Neural progenitor cell (in vitro differentiated cells): ENCODE measurements at regions not wholly inside any gene's neighbourhood (a gene's known extent, or its start where the extent isn't known, plus 50 kb on each side); places are given as distances from the start of the nearest gene placed in this dataset.

Experiments
- DNase-seq: peaks from one replicate; pipeline ENCODE4 v3.0.0-alpha.2; 2016; ENCODE audit warnings: low spot score
- H2AFZ ChIP-seq: fragments of 200-600 bp; sonication (generic); replicated peaks from 2 replicates; pipeline ENCODE4 v1.6.1; 2016; ENCODE audit warnings: antibody characterized with exemption
- H3F3A ChIP-seq: fragments of 200-600 bp; sonication (generic); 2 replicates; pipeline ENCODE4 v1.6.1; 2016; ENCODE audit warnings: antibody characterized with exemption, low read depth
- H3K27ac ChIP-seq: fragments of 200-600 bp; sonication (generic); 2 replicates; pipeline ENCODE4 v1.5.1; 2016; ENCODE audit warnings: mild to moderate bottlenecking
- H3K27me3 ChIP-seq: fragments of 200-600 bp; sonication (generic); 2 replicates; pipeline ENCODE4 v1.6.1; 2016; ENCODE audit warnings: mild to moderate bottlenecking, moderate library complexity
- H3K36me3 ChIP-seq: fragments of 200-600 bp; sonication (generic); 2 replicates; pipeline ENCODE4 v1.5.1; 2016
- H3K4me1 ChIP-seq: fragments of 200-600 bp; sonication (generic); 2 replicates; pipeline ENCODE4 v1.6.1; 2016; ENCODE audit warnings: mixed run types
- H3K4me2 ChIP-seq: fragments of 200-600 bp; sonication (generic); 2 replicates; pipeline ENCODE4 v1.6.1; 2016
- H3K4me3 ChIP-seq: fragments of 200-600 bp; sonication (generic); 2 replicates; pipeline ENCODE4 v1.5.1; 2016
- H3K79me2 ChIP-seq: fragments of 200-600 bp; sonication (generic); 2 replicates; pipeline ENCODE4 v1.6.1; 2016; ENCODE audit warnings: low read depth
- H3K9ac ChIP-seq: fragments of 200-600 bp; sonication (generic); 2 replicates; pipeline ENCODE4 v1.6.1; 2016
- H3K9me3 ChIP-seq: fragments of 200-600 bp; sonication (generic); 2 replicates; pipeline ENCODE4 v1.5.1; 2016; ENCODE audit warnings: low read depth
- H4K20me1 ChIP-seq: fragments of 200-600 bp; sonication (generic); 2 replicates; pipeline ENCODE4 v1.6.1; 2016; ENCODE audit warnings: low read depth
- H3K27ac Mint-ChIP-seq: 3 replicates; pipeline ENCODE4 v1.8.0; 2021; ENCODE audit warnings: mixed read lengths
- H3K27me3 Mint-ChIP-seq: 2 replicates; pipeline ENCODE4 v1.8.0; 2022; ENCODE audit warnings: low read depth, mild to moderate bottlenecking, inconsistent platforms, moderate library complexity, mixed read lengths; ENCODE audit not compliant: insufficient read depth
- H3K36me3 Mint-ChIP-seq: 3 replicates; pipeline ENCODE4 v1.8.0; 2021; ENCODE audit warnings: mixed read lengths
- H3K4me1 Mint-ChIP-seq: 3 replicates; pipeline ENCODE4 v1.8.0; 2021; ENCODE audit warnings: mixed read lengths
- H3K4me3 Mint-ChIP-seq: 3 replicates; pipeline ENCODE4 v1.8.0; 2021; ENCODE audit warnings: mild to moderate bottlenecking, moderate library complexity, mixed read lengths
- H3K9me3 Mint-ChIP-seq: 3 replicates; pipeline ENCODE4 v1.8.0; 2020; ENCODE audit warnings: mixed read lengths
- EZH2 ChIP-seq: fragments of 200-600 bp; sonication (generic); IDR thresholded peaks from 2 replicates; pipeline ENCODE4 v1.6.1; 2017; ENCODE audit warnings: antibody characterized with exemption, mild to moderate bottlenecking, moderate library complexity
- EZH2phosphoT487 ChIP-seq: fragments of 200-600 bp; sonication (generic); IDR thresholded peaks from 2 replicates; pipeline ENCODE4 v1.6.1; 2017; ENCODE audit warnings: antibody characterized with exemption
- TF ChIP-seq, protein P1 (sequence below): fragments of 200-600 bp; sonication (generic); IDR thresholded peaks from 2 replicates; pipeline ENCODE4 v1.5.1; 2017; ENCODE audit warnings: antibody characterized with exemption, mild to moderate bottlenecking

DNA sequence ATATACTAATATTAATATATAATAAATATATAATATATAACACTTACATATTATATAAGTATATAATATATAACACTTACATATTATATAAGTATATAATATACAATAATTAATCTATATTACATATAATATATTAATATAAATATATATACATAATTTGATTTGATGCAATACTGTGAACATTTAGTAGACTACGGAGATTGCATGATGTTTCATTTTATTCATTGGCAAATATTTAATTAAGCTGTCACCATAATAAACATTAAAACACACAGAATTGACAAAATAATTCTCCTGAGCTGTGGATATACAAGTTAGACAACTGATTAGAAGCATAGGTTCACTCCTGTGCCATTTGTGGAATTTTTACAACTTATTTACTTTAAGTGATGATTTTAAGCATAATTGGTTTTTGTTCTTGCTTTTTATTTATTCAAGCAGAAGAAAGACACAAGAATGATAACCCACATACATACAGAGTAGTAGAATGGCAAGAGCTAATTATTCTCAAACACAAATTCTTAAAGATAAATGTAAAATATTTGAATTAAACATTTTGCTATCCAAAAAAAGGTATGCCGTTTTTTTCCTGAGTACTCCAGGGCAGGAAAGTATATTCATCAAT lies 65.8 kb upstream of the TOP3B start:
- Mint-ChIP-seq H3K36me3 (no peaks in the 10 kb centered on the region), H3K27me3 (peaks cover 5% of the 10 kb centered on the region), H3K9me3 (peaks cover 11% of the 10 kb centered on the region), H3K4me1 (peaks cover 5% of the 10 kb centered on the region), H3K4me3 (no peak overlapping the region), H3K27ac (no peak overlapping the region)
- no peak for DNase-seq
- H4K20me1 ChIP-seq: no peaks in the 10 kb centered on the region
- H3K27ac ChIP-seq: no peak overlapping the region
- H3K79me2 ChIP-seq: no peaks in the 10 kb centered on the region
- H3K9me3 ChIP-seq: no peaks in the 10 kb centered on the region
- H3K27me3 ChIP-seq: peaks cover 99% of the 10 kb centered on the region
- no peak overlapping the region for H3K9ac ChIP-seq
- no peak overlapping the region for H3K4me2 ChIP-seq
- H3K36me3 ChIP-seq: no peaks in the 10 kb centered on the region
- peaks cover 11% of the 10 kb centered on the region for H3F3A ChIP-seq
- H3K4me3 ChIP-seq: no peak overlapping the region
- TF ChIP-seq EZH2phosphoT487: no peak
- no peak for TF ChIP-seq EZH2
- TF ChIP-seq, protein P1, sequence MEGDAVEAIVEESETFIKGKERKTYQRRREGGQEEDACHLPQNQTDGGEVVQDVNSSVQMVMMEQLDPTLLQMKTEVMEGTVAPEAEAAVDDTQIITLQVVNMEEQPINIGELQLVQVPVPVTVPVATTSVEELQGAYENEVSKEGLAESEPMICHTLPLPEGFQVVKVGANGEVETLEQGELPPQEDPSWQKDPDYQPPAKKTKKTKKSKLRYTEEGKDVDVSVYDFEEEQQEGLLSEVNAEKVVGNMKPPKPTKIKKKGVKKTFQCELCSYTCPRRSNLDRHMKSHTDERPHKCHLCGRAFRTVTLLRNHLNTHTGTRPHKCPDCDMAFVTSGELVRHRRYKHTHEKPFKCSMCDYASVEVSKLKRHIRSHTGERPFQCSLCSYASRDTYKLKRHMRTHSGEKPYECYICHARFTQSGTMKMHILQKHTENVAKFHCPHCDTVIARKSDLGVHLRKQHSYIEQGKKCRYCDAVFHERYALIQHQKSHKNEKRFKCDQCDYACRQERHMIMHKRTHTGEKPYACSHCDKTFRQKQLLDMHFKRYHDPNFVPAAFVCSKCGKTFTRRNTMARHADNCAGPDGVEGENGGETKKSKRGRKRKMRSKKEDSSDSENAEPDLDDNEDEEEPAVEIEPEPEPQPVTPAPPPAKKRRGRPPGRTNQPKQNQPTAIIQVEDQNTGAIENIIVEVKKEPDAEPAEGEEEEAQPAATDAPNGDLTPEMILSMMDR: no peak
- H2AFZ ChIP-seq: no peak overlapping the region
- no peaks in the 10 kb centered on the region for H3K4me1 ChIP-seq

DNA sequence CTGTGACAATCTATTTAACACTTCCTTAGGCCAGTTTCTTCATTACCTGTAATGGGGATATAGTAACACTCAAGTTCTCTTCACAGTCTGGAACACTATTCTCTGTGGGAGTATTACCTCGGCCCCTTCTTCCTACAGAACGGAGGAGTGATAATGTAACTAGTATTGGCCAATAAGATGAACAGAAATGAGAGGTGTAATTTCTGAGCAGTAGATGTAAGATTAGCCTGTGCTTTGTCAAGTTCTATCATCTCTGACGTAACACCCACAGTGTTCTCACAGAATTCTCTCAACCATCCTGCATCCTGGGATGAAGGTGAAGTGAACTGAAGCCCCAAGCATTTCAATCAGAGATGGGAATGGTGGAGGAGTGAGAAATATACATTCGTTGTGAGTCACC lies 65.2 kb upstream of the TOP3B start:
- Histone ChIP-seq H2AFZ (no peak overlapping the region), H3K4me2 (no peak overlapping the region), H3K9me3 (no peaks in the 10 kb centered on the region), H3K79me2 (no peaks in the 10 kb centered on the region), H3K4me1 (no peaks in the 10 kb centered on the region), H3K27me3 (peaks cover 99% of the 10 kb centered on the region), H3K27ac (no peak overlapping the region), H3F3A (peaks cover 11% of the 10 kb centered on the region), H3K9ac (no peak overlapping the region), H4K20me1 (no peaks in the 10 kb centered on the region), H3K4me3 (no peak overlapping the region), H3K36me3 (no peaks in the 10 kb centered on the region)
- no peak for DNase-seq
- no peaks in the 10 kb centered on the region for H3K36me3 Mint-ChIP-seq
- no peak overlapping the region for H3K4me3 Mint-ChIP-seq
- H3K27ac Mint-ChIP-seq: no peak overlapping the region
- H3K4me1 Mint-ChIP-seq: peaks cover 5% of the 10 kb centered on the region
- H3K9me3 Mint-ChIP-seq: peaks cover 9% of the 10 kb centered on the region
- peaks cover 3% of the 10 kb centered on the region for H3K27me3 Mint-ChIP-seq
- TF ChIP-seq, protein P1: no peak
- TF ChIP-seq EZH2: no peak
- no peak for TF ChIP-seq EZH2phosphoT487

GRCh38 chr22:22047266-22047665 lies 64.7 kb upstream of the TOP3B start:
- no peak for TF ChIP-seq EZH2
- no peak for TF ChIP-seq EZH2phosphoT487
- TF ChIP-seq, protein P1: no peak
- no peak overlapping the region for H3K27ac Mint-ChIP-seq
- Histone ChIP-seq H3K79me2 (no peaks in the 10 kb centered on the region), H4K20me1 (no peaks in the 10 kb centered on the region), H3K9ac (no peak overlapping the region), H3K4me2 (no peak overlapping the region), H2AFZ (no peak overlapping the region), H3K27me3 (peaks cover 99% of the 10 kb centered on the region), H3K4me3 (no peak overlapping the region), H3K9me3 (no peaks in the 10 kb centered on the region), H3K27ac (no peak overlapping the region), H3F3A (peaks cover 11% of the 10 kb centered on the region), H3K4me1 (no peaks in the 10 kb centered on the region), H3K36me3 (no peaks in the 10 kb centered on the region)
- H3K27me3 Mint-ChIP-seq: peaks cover 2% of the 10 kb centered on the region
- no peak for DNase-seq
- H3K4me1 Mint-ChIP-seq: peaks cover 5% of the 10 kb centered on the region
- no peak overlapping the region for H3K4me3 Mint-ChIP-seq
- H3K36me3 Mint-ChIP-seq: no peaks in the 10 kb centered on the region
- peaks cover 4% of the 10 kb centered on the region for H3K9me3 Mint-ChIP-seq
